SK-N-SH treated with all-trans-retinoic acid at 6 μM for 48 hours (cell line): ENCODE measurements at regions not wholly inside any gene's neighbourhood (a gene's known extent, or its start where the extent isn't known, plus 50 kb on each side); places are given as distances from the start of the nearest gene placed in this dataset.

ENCODE experiments used
- ARNTL ChIP-seq: fragments of 450-650 bp; formaldehyde crosslinking; IDR thresholded peaks from 2 replicates; pipeline ENCODE4 v1.5.0; 2020; ENCODE audit warnings: low read depth, mild to moderate bottlenecking, moderate library complexity, borderline replicate concordance
- BACH2 ChIP-seq: fragments of 250-450 bp; sonication (Bioruptor Pico); IDR thresholded peaks from 2 replicates; pipeline ENCODE4 v1.9.0; 2021; ENCODE audit warnings: mild to moderate bottlenecking, borderline replicate concordance
- CREB5 ChIP-seq: fragments of 250-450 bp; sonication (Bioruptor Pico); IDR thresholded peaks from 2 replicates; pipeline ENCODE4 v1.5.1; 2020; ENCODE audit warnings: low read depth, mild to moderate bottlenecking, moderate library complexity
- CSDC2 ChIP-seq: fragments of 250-450 bp; sonication (Bioruptor Pico); IDR thresholded peaks from 2 replicates; pipeline ENCODE4 v1.5.0; 2020; ENCODE audit warnings: mild to moderate bottlenecking, moderate library complexity
- GLIS3 ChIP-seq: fragments of 250-450 bp; sonication (Bioruptor Pico); IDR thresholded peaks from 2 replicates; pipeline ENCODE4 v1.5.0; 2020; ENCODE audit warnings: mild to moderate bottlenecking, moderate library complexity
- ISL1 ChIP-seq: fragments of 250-450 bp; sonication (Bioruptor Pico); IDR thresholded peaks from 2 replicates; pipeline ENCODE4 v2.1.2; 2022; ENCODE audit warnings: mild to moderate bottlenecking, moderate library complexity
- PATZ1 ChIP-seq: fragments of 250-450 bp; sonication (Bioruptor Pico); IDR thresholded peaks from 2 replicates; pipeline ENCODE4 v1.8.0; 2020; ENCODE audit warnings: mild to moderate bottlenecking, moderate library complexity, borderline replicate concordance
- POU6F1 ChIP-seq: fragments of 250-450 bp; sonication (Bioruptor Pico); IDR thresholded peaks from 2 replicates; pipeline ENCODE4 v1.8.0; 2021; ENCODE audit warnings: low read depth, mild to moderate bottlenecking, moderate library complexity, borderline replicate concordance
- RARB ChIP-seq: fragments of 250-450 bp; sonication (Bioruptor Pico); IDR thresholded peaks from 2 replicates; pipeline ENCODE4 v1.8.0; 2021; ENCODE audit warnings: mild to moderate bottlenecking, moderate library complexity
- SNAI2 ChIP-seq: fragments of 250-450 bp; sonication (Bioruptor Pico); IDR thresholded peaks from 2 replicates; pipeline ENCODE4 v1.5.0; 2020; ENCODE audit warnings: mild to moderate bottlenecking, moderate library complexity
- TCF4 ChIP-seq: fragments of 250-450 bp; sonication (Bioruptor Pico); IDR thresholded peaks from 2 replicates; pipeline ENCODE4 v1.8.0; 2021; ENCODE audit warnings: mild to moderate bottlenecking, moderate library complexity, borderline replicate concordance
- TOX ChIP-seq: fragments of 250-450 bp; sonication (Bioruptor Pico); IDR thresholded peaks from 2 replicates; pipeline ENCODE4 v1.8.0; 2021; ENCODE audit warnings: mild to moderate bottlenecking, moderate library complexity, borderline replicate concordance
- ZFP3 ChIP-seq: fragments of 250-450 bp; sonication (Bioruptor Pico); IDR thresholded peaks from 2 replicates; pipeline ENCODE4 v1.5.0; 2020; ENCODE audit warnings: mild to moderate bottlenecking, moderate library complexity
- ZFP30 ChIP-seq: fragments of 450-650 bp; formaldehyde crosslinking; IDR thresholded peaks from 2 replicates; pipeline ENCODE4 v1.5.0; 2022; ENCODE audit warnings: mild to moderate bottlenecking, moderate library complexity

- no peak for TF ChIP-seq ZFP3
- no peak for TF ChIP-seq RARB (CRISPR knock-in tag)
- TF ChIP-seq ISL1 (CRISPR knock-in tag) = no peak
- TF ChIP-seq PATZ1 (CRISPR knock-in tag) = no peak
- no peak for TF ChIP-seq CREB5 (CRISPR knock-in tag)
- no peak for TF ChIP-seq GLIS3 (CRISPR knock-in tag)
- no peak for TF ChIP-seq CSDC2 (CRISPR knock-in tag)
- TF ChIP-seq ZFP30 = no peak
- no peak for TF ChIP-seq SNAI2
- TF ChIP-seq TOX (CRISPR knock-in tag) = no peak
- TF ChIP-seq TCF4 = no peak
- TF ChIP-seq BACH2 (CRISPR knock-in tag) = no peak
- no peak for TF ChIP-seq POU6F1
- no peak for TF ChIP-seq ARNTL (CRISPR knock-in tag)
These were observed 145.1 kb downstream of the GNAI1 start for GRCh38 chr7:80279760-80280159.
